Skin epidermis (tissue), 12 donors: ENCODE measurements at regions not wholly inside any gene's neighbourhood (a gene's known extent, or its start where the extent isn't known, plus 50 kb on each side); places are given as distances from the start of the nearest gene placed in this dataset.
A peak's percentile ranks its signal among the peaks of the same experiment; 100 is the strongest.

Source experiments
- H3K27ac ChIP-seq, 21 experiments: fragments of 200-600 bp; sonication (generic) in 11 of 21; one replicate each; pipeline ENCODE4 v1.5.0; 2020; ENCODE audit warnings: mild to moderate bottlenecking in 3 of 21, inconsistent platforms in 2 of 21, moderate library complexity in 2 of 21
- H3K4me3 ChIP-seq, 7 experiments: fragments of 200-600 bp; sonication (generic) in 2 of 7; one replicate each; pipeline ENCODE4 v1.5.0; 2020; ENCODE audit warnings: inconsistent platforms in 2 of 7, mild to moderate bottlenecking in 2 of 7, moderate library complexity in 1 of 7

DNA sequence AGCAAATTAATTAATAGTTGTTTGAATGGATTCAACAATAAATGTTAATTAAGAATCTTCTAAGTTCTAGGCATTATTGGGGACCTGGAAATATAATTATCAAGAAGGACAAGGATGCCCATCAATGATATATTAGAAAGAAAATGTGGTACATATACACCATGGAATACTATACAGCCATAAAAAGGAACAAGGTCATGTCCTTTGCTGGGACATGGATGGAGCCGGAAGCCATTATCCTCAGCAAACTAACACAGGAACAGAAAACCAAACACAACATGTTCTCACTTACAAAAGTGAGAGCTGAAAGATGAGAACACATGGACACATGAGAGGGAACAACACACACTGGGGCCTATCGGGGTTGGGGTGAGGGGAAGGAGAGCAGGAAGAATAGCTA, 141.4 kb upstream of the JUN start:
- H3K4me3 ChIP-seq, result no peak overlapping the region
- H3K27ac ChIP-seq, result no peak overlapping the region

DNA sequence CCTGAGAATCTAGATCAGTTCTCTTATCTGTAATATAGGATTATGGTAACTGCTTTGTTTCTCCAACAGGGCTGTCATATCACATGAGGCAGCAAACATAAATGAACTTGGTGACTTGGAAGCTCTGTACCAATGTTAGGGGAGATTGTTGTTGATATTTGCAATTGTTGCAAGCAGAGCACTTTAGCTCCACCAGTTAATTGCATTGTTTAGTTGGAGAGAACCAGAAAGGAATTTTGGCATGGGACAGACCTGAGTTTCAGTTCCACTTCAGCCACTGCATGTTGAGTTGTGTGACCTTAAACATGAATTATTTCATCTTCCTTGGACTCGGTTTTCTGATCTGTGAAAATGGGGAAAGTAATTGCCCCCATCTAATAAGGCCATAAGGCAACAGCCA, 142.3 kb upstream of the JUN start:
- Histone ChIP-seq H3K27ac (no peak overlapping the region), H3K4me3 (no peak overlapping the region)

DNA sequence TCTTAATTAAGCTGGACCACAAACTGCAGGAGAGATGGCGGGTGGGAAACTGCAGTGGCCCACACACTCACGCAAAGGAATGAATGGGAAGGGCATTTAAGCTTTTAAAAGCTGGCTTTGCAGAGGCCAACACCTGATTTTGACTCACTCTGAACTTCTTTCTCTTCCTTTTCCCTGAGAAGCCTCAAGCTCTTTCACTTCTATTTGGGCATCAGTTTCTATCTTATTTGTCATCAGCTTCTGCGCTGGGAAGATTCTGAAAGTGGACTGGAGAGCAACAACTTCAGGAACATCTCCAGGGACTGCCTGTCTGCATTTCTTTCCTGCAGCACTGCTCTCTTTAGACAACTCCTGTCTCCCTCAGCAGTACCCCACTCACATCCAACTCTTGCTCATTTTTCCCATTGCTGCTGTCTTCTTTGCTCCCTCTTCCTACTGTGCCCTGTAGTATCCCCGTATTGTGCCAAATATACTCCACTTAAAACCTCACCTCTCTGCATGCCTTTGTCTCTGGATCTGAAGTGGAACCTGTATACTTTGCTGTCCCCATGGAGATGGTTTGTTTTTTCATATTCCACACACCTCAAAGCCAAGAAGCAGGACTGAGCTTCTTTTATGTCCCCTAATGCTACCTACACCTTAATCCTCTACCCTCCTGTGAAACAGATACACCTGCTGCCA, 143.3 kb upstream of the JUN start:
- Histone ChIP-seq H3K27ac (peak overlapping the region in 7 of 21 experiments; percentile 5 to 86 (median 14)), H3K4me3 (no peak overlapping the region)

DNA sequence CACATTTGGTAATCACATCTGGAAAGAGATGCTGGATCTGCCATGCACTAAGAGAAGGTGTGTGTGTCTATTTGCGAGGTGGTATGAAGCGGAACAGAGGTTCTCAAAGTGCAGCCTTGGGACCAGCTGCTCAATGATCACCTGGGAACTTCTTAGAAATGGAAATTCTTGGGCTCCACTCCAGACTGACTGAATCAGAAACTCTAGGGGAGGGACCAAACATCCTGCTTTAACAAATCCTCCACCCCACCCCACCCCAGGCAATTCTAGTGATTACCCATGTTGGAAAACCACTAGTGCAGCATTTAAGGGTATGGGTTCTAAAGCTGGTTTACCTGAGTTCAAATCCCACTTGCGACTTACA, 143.9 kb upstream of the JUN start:
- H3K27ac ChIP-seq, result peak overlapping the region in 5 of 21 experiments; percentile 5 to 86 (median 45)
- H3K4me3 ChIP-seq, result no peak overlapping the region

DNA sequence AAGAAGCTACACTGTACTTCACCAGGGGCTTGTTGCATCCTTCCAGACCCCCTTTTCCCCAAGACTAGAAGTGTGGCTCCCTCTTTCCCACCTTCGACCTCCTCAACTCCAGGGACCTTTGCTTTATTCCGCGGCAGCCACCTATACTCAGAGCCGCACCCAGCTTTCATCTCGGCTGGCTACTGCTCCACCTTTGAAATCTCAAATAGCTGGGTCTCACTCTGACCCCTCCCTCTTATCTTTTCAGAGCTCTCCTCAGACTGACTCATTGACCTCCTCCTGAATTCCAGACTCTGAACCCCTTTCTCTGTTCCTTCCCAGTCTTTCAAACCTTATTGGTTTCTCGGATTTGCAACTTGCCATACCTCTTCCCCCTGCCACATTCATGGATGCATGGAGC, 144.7 kb upstream of the JUN start:
- H3K27ac ChIP-seq, result peak overlapping the region in 4 of 21 experiments; percentile 47 to 86 (median 72)

DNA sequence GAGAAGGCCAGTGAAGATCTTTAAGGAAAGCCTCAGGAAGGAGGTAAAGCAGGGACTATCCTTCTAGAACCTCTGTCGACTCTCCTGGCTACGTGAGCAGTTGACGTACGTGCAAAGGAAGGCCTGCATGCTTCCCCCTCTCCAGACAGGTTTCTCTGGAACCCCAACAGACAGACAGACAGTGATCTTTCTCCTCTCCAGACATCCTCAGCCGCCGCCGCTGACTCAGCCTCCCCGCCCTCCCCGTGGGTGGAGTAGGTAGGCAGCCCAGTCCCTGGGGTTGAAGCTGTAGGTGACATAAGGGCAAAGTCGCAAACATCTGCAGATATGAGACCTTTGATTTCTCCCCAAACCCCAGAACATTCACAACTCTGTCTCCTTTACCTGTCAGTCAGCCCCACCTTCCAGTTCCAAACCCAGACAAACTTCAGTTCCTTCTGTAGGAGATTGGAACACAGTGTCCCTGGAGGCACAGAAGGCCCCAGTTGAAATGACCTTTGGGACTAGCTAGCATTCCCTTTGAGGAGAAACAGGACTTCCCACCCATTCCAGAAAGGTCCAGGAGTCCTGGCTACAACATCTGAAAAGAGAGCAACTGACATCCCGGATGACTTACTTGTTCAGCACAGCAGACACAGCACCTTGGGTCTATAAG, 146.0 kb upstream of the JUN start:
- Histone ChIP-seq H3K27ac (peak overlapping the region in 13 of 21 experiments; percentile 29 to 86 (median 49)), H3K4me3 (no peak overlapping the region)

More for the DNA sequence above, 144.7 kb upstream of the JUN start:
- H3K4me3 ChIP-seq, result no peak overlapping the region

- H3K27ac ChIP-seq, result peak overlapping the region in 3 of 21 experiments; percentile 44 to 86 (median 70)
These were observed 147.2 kb upstream of the JUN start for GRCh38 chr1:58931024-58931423.

GRCh38 chr1:58931756-58932155, 147.9 kb upstream of the JUN start:
- Histone ChIP-seq H3K4me3 (no peak overlapping the region), H3K27ac (peak overlapping the region in 6 of 21 experiments; percentile 14 to 86 (median 46))

More at GRCh38 chr1:58931024-58931423, 147.2 kb upstream of the JUN start:
- no peak overlapping the region for H3K4me3 ChIP-seq

GRCh38 chr1:58932859-58933598, 149.2 kb upstream of the JUN start:
- H3K4me3 ChIP-seq, result no peak overlapping the region
- peak overlapping the region in 11 of 21 experiments; percentile 4 to 86 (median 46) for H3K27ac ChIP-seq

DNA sequence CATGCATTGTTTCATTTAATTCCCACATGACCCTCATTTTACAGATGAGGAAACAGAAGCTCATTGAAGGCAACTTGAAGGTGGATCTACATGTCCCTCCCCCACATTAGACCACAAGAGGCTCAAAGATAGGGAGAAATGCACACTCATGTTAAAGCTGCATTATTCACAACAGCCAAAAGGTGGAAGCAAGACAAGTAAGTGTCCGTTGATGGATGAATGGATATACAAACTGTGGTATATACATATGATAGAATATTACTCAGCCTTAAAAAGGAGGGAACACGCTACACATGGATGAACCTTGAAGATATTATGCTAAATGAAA, 149.7 kb upstream of the JUN start:
- Histone ChIP-seq H3K27ac (peak overlapping the region in 8 of 21 experiments; percentile 4 to 86 (median 47)), H3K4me3 (no peak overlapping the region)

DNA sequence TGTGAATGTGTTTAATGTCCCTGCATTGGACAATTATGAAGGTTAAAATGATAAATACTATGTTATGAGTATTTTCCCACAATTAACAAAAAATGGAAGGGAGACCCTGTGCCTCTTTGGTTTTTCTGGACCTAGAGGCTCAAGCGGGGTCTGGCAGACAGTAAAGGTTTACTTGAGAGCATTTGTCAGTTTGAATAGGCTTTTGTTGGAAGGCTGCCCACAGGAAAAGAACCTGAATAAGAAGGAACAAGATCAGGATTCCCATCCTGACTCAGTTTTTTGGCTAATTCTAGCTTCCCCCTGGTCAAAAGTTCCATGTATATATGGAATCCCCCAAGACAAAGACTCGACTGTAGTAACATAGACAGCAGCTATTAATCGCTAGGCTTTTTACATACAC, 150.9 kb upstream of the JUN start:
- Histone ChIP-seq H3K4me3 (no peak overlapping the region), H3K27ac (no peak overlapping the region)

GRCh38 chr1:58936973-58937372, 153.1 kb upstream of the JUN start:
- H3K4me3 ChIP-seq, result no peak overlapping the region

DNA sequence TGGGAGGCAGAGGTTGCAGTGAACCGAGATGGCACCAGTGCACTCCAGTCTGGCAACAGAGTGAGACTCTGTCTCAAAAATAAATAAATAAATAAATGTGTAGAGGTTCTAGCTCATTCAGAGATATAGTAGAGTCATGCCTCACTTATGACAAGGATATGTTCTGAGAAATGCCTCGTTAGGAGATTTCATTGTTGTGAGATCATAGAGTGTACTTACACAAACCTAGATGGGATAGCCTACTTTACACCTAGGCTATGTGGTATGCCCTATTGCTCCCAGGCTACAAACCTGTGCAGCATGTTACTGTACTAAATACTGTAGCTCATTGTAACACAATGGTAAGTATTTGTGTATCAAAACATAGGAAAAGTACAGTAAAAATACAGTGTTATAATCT, 155.3 kb upstream of the JUN start:
- H3K27ac ChIP-seq, result no peak overlapping the region

More at GRCh38 chr1:58936973-58937372, 153.1 kb upstream of the JUN start:
- H3K27ac ChIP-seq, result no peak overlapping the region

GRCh38 chr1:58939666-58940370, 156.0 kb upstream of the JUN start:
- no peak overlapping the region for H3K4me3 ChIP-seq

More for the DNA sequence above, 155.3 kb upstream of the JUN start:
- H3K4me3 ChIP-seq, result no peak overlapping the region

GRCh38 chr1:58941471-58942289, 157.8 kb upstream of the JUN start:
- Histone ChIP-seq H3K4me3 (no peak overlapping the region), H3K27ac (peak overlapping the region in 7 of 21 experiments; percentile 16 to 75 (median 63))

More at GRCh38 chr1:58939666-58940370, 156.0 kb upstream of the JUN start:
- no peak overlapping the region for H3K27ac ChIP-seq

GRCh38 chr1:58942759-58943191, 158.9 kb upstream of the JUN start:
- peak overlapping the region in 12 of 21 experiments; percentile 21 to 75 (median 48) for H3K27ac ChIP-seq
- no peak overlapping the region for H3K4me3 ChIP-seq

DNA sequence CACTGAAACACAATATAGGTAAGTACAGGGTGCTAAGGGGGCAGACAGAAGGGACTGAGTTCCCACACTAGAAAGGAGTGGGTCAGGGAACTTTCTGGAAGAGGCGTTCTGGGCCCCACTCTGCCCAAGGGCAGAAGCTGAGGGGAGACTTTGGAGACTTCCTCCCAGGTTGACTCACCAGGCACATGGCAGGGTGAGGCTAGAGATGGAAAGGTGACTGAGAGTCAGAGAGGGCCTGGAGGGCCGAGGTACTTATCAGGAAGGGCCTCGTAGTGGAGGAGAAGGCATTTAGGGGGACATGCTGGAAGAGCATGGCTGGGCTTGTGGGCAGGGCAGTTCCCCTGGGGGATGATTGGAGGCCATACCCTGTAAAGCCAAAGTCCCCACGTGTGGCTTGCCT, 159.9 kb upstream of the JUN start:
- H3K27ac ChIP-seq, result peak overlapping the region in 5 of 21 experiments; percentile 5 to 75 (median 47)
- H3K4me3 ChIP-seq, result no peak overlapping the region

DNA sequence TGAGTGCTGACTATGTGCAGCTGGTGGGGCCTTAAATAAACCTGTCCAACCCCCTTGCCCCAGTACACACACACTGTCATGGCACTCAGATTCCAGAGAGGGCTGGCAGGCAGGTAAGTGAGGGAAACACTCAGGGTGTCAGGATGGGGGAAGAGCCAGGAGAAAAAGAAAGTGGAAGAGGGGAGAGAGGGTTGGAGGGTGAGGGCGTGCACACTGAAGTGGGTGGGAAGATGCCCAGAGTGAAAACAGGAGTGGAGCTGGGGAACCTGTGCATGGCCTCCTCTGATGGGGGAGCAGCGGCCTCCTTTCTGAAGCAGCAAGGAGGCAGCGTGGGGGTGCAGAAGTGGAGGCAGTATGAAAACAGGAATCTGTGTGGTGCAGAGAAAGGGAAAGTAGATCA, 160.6 kb upstream of the JUN start:
- H3K27ac ChIP-seq, result peak overlapping the region in 1 of 21 experiments; percentile 47
- H3K4me3 ChIP-seq, result no peak overlapping the region

DNA sequence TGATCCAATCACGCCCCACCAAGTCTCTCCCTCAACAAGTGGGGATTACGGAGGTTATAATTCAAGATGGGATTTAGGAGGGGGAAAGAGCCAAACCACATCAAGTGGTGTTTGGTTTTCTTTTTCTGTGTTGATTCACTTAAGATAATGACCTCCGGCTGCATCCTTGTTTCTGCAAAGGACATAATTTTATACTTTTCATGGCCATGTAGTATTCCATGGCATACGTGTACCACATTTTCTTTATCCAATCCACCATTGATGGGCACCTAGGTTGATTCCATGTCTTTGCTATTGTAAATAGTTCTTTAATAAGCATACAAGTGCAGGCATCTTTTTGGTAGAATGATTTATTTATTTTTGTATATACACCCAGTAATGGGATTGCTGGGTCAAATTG, 162.5 kb upstream of the JUN start:
- Histone ChIP-seq H3K27ac (no peak overlapping the region), H3K4me3 (no peak overlapping the region)
